NCI-H2107 treated with DMSO at 0.1 percent for 48 hours (cell line): ENCODE measurements at regions not wholly inside any gene's neighbourhood (a gene's known extent, or its start where the extent isn't known, plus 50 kb on each side); places are given as distances from the start of the nearest gene placed in this dataset.

Experiments
- DNase-seq: peaks from one replicate; lab custom pipeline; 2025; ENCODE audit not compliant: unreplicated experiment; lab: John Stamatoyannopoulos, UW

- no peak for DNase-seq
Measured at GRCh38 chr12:127656266-127656665, 610.7 kb upstream of the TMEM132C start.

- DNase-seq: no peak
Measured at GRCh38 chr12:127657036-127657435, 609.9 kb upstream of the TMEM132C start.

- DNase-seq: no peak
Measured at GRCh38 chr12:127660961-127661360, 606.0 kb upstream of the TMEM132C start.

GRCh38 chr12:127663716-127664115 is 603.3 kb upstream of the TMEM132C start:
- no peak for DNase-seq

- no peak for DNase-seq
Measured at GRCh38 chr12:127664901-127665300, 602.1 kb upstream of the TMEM132C start.

- no peak for DNase-seq
Measured at GRCh38 chr12:127667131-127667685, 599.8 kb upstream of the TMEM132C start.

GRCh38 chr12:127670294-127670693 is 596.7 kb upstream of the TMEM132C start:
- DNase-seq: no peak

GRCh38 chr12:127670796-127671195 is 596.2 kb upstream of the TMEM132C start:
- no peak for DNase-seq

- no peak for DNase-seq
Measured at GRCh38 chr12:127675936-127676335, 591.0 kb upstream of the TMEM132C start.

GRCh38 chr12:127677537-127678131 is 589.3 kb upstream of the TMEM132C start:
- peak; percentile 32 for DNase-seq

GRCh38 chr12:127678945-127679344 is 588.0 kb upstream of the TMEM132C start:
- DNase-seq: no peak

- no peak for DNase-seq
Measured at GRCh38 chr12:127680516-127680915, 586.5 kb upstream of the TMEM132C start.

GRCh38 chr12:127681151-127681754 is 585.7 kb upstream of the TMEM132C start:
- no peak for DNase-seq

GRCh38 chr12:127685491-127685890 is 581.5 kb upstream of the TMEM132C start:
- no peak for DNase-seq

- no peak for DNase-seq
Measured at GRCh38 chr12:127685931-127686330, 581.0 kb upstream of the TMEM132C start.

- DNase-seq: no peak
Measured at GRCh38 chr12:127687181-127687580, 579.8 kb upstream of the TMEM132C start.

GRCh38 chr12:127688906-127689428 is 578.0 kb upstream of the TMEM132C start:
- DNase-seq: no peak

GRCh38 chr12:127690161-127690560 is 576.8 kb upstream of the TMEM132C start:
- DNase-seq: no peak

- no peak for DNase-seq
Measured at GRCh38 chr12:127696963-127697362, 570.0 kb upstream of the TMEM132C start.

GRCh38 chr12:127703026-127703425 is 563.9 kb upstream of the TMEM132C start:
- DNase-seq: no peak

GRCh38 chr12:127711108-127711507 is 555.9 kb upstream of the TMEM132C start:
- DNase-seq: no peak

GRCh38 chr12:127712561-127712960 is 554.4 kb upstream of the TMEM132C start:
- DNase-seq: no peak
